Activated CD8-positive, alpha-beta memory T cell treated with anti-CD3 and anti-CD28 coated beads for 24 hours (primary cell): ENCODE measurements at regions not wholly inside any gene's neighbourhood (a gene's known extent, or its start where the extent isn't known, plus 50 kb on each side); places are given as distances from the start of the nearest gene placed in this dataset.
"Not testable (repeated sequence)": the region's sequence is repeated elsewhere in the genome, so short reads cannot be mapped to it uniquely, and the experiment has no call there.

Experiments used
- DNase-seq: peaks from one replicate; pipeline ENCODE4 v3.0.0-alpha.2; 2020

GRCh38 chr11:15667127-15667725, 552.5 kb downstream of the INSC start:
- DNase-seq, result no peak

DNA sequence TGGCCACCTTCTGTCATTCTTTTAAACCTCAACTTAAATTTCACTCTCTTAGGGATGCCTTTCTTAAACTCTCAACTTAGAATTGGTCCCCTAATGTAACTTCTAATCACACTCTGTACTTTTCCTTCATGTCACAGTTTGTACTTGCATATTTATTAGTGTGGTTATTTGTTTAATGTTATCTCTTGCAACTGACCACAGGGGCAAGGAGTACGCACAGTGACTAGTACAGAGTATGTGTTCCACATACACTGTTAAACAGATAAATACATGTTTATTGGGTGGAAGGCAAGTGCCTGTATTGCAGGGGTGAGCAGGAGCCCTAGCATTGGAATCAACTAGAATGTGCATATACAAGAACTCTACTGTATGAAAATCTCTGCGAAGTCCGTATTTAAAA, 554.0 kb downstream of the INSC start:
- DNase-seq, result no peak

DNA sequence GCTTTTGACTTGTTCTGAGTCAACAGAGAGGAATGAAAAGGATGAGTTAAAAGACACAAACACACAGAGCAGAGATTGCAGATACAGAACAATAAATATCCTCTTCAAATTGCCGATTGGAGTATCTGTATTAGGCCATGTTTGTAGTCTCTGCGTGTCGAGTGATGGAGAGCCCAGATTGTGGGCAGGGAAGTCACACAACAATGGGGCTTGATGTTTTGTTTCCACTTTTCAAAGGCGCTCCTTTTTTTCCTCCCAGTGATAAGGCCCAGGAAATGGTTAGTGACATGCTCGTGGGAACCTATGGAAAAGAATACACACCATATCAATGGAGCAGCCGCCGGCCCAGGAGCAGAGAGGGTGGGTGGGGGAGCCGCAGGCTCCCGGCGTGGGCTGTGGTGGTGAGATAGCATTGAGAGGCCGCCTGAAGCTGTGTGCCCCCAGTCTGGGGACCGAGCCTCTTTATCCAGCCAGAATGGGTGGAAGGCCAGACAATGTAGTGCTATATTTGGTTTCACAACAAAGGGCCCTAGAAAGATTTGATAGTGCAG, 555.9 kb downstream of the INSC start:
- DNase-seq, result no peak

DNA sequence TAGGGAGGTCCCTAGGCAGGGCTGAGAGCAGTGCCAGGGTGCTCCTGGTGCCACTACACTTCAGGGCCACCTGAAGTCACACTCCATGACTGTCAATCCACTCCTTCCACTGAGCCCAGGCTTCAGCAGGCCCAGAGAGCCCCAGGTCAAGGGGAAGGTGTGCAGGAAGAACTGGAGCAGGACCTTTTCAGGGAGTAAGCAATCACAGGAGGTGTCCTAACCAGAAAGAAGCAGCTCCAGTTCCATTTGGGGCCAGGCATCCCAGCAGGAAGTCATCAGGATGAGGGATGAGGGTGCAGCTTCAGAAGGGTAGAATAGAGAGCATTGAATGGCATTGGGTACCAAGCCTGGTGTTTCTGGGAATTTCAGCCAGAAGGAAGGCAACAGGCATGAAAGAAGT, 556.5 kb downstream of the INSC start:
- DNase-seq, result no peak

DNA sequence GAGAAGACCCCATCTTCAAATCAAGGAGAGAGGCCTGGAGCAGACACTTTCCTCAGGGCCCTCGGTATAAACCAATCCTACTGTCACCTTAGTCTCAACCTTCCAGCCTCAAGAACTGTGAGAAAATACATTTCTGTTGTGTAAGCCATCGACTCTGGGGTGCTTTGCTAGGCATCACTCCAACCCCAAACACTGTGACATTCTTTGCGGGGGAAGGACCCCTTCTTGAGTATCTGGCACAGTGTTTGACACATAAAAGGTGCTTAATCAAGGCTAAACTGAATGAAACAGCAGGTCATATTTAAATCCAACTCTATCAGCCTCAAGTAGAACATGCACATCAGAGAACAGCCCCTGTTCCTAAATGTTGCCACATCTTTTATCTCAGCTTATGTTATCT, 558.1 kb downstream of the INSC start:
- DNase-seq, result no peak

GRCh38 chr11:15673408-15673831, 558.7 kb downstream of the INSC start:
- no peak for DNase-seq

- no peak for DNase-seq
These were observed 560.0 kb downstream of the INSC start for GRCh38 chr11:15674756-15675155.

- DNase-seq, result no peak
These were observed 561.0 kb downstream of the INSC start for GRCh38 chr11:15675683-15676082.

GRCh38 chr11:15677181-15677580, 562.5 kb downstream of the INSC start:
- no peak for DNase-seq

GRCh38 chr11:15683528-15683927, 568.8 kb downstream of the INSC start:
- no peak for DNase-seq

GRCh38 chr11:15685306-15685705, 570.6 kb downstream of the INSC start:
- DNase-seq, result no peak

GRCh38 chr11:15686259-15686658, 571.5 kb downstream of the INSC start:
- DNase-seq, result not testable (repeated sequence)

GRCh38 chr11:15687342-15687741, 572.6 kb downstream of the INSC start:
- DNase-seq, result no peak

GRCh38 chr11:15688351-15688792, 573.6 kb downstream of the INSC start:
- DNase-seq, result no peak

GRCh38 chr11:15690320-15690719, 575.6 kb downstream of the INSC start:
- no peak for DNase-seq

DNA sequence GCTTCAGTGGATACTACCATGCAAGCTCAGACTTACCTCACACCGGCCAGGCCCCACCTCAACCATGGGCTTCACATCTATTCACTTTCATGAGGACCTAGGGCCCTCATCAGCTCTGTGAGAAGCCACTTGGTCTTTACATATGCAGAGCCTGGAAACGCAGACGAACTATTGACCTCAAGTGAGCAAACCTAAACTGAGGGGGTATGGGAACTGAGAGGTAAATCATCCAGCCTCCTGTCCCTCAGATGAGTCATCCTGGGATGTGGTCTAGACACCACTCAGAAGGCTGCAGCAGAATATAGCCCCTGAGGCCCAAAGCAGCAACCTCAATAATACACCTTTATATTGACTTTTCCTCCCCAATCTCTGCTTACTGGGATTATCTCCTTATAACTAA, 578.0 kb downstream of the INSC start:
- no peak for DNase-seq

DNA sequence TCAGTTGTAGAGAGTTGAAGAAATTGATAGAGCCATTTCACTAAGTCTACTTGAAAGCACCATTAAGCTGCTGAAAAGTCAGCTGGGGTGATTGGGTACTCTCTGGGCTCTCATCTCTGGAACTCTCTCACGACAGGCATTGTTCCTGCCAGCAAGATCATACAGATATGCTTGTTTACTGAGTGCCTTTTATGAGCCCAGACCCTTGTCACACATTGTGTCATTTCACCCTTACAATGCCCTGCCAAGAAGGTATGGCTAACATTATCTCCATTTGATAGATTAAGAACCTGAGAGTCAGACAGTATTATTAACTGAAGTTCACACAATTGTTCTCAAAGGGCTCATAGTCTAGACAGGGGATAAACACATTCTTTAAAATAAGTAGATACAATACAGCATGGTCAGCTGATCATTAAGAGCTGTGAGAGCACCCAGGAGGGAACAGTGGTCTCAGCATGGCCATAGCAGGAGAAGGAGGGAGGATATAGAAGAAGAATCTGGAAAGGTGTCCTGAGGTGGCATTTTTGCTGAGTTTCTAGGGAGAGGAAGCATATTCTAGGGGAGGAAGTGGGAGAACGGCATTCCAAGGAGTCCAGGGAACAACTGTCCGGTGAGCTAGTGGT, 580.5 kb downstream of the INSC start:
- no peak for DNase-seq

GRCh38 chr11:15696069-15696468, 581.3 kb downstream of the INSC start:
- no peak for DNase-seq

GRCh38 chr11:15697437-15698236, 582.9 kb downstream of the INSC start:
- no peak for DNase-seq

GRCh38 chr11:15698855-15699254, 584.1 kb downstream of the INSC start:
- DNase-seq, result no peak

- no peak for DNase-seq
These were observed 585.3 kb downstream of the INSC start for GRCh38 chr11:15699978-15700377.

GRCh38 chr11:15700456-15700855, 585.7 kb downstream of the INSC start:
- no peak for DNase-seq

DNA sequence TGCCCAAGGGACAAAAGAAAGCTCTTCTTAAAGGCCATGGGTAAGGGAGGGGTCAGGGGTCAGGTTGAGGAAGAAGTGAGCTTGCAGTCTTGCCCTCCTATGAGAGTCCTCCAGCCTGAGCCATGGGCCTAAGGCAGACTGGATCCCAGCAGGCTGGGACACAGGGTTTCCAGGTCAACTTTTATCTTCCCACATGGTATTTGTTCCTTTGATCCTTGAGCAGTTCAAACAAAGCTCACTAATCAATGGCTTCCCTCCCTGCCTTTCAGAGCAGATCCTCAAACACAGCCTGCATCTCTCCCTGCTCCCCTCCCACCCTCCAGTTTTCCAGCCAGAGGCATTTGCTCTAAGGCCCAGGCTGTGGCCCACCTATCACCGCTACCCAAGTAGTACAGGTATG, 589.3 kb downstream of the INSC start:
- no peak for DNase-seq

- no peak for DNase-seq
These were observed 589.8 kb downstream of the INSC start for GRCh38 chr11:15704556-15704955.
